ENCODE measurements at regions not wholly inside any gene's neighbourhood (a gene's known extent, or its start where the extent isn't known, plus 50 kb on each side); places are given as distances from the start of the nearest gene placed in this dataset.

DNA sequence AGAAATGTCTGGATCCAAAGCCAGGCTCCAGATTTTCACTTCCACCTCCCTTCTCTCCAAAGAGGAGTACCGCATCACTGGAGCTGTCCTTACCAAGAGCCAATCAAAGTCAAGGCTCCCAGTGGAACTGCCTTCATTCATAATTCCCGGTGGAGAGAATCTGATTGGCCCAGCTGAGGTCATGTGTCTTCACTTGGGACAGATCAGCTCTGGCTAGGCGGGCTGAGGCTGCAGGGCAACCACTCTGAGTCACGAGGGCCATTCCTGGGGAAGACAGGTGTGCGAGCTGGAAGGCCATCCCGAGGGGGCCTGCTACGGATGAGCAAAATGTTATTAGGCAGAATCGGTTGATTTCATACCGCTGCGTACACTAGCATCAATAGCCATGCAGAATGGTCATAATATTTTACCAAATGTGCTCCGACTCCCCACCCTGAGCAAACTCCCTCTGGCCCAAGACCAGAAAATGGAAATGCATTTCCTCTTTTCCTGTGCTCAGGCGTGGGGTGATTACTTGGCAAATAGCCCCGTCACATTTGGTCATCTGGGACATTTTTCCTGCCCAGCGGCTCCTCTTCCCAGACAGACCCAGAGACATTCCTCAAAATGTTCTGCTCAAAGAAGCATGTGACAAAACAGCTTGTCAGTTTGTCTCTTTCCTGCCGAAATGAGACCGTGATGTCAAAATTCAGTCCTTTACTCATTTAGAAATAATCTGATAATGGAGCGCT, 111.1 kb downstream of the AIPL1 start:
- TF ChIP-seq, protein P1, sequence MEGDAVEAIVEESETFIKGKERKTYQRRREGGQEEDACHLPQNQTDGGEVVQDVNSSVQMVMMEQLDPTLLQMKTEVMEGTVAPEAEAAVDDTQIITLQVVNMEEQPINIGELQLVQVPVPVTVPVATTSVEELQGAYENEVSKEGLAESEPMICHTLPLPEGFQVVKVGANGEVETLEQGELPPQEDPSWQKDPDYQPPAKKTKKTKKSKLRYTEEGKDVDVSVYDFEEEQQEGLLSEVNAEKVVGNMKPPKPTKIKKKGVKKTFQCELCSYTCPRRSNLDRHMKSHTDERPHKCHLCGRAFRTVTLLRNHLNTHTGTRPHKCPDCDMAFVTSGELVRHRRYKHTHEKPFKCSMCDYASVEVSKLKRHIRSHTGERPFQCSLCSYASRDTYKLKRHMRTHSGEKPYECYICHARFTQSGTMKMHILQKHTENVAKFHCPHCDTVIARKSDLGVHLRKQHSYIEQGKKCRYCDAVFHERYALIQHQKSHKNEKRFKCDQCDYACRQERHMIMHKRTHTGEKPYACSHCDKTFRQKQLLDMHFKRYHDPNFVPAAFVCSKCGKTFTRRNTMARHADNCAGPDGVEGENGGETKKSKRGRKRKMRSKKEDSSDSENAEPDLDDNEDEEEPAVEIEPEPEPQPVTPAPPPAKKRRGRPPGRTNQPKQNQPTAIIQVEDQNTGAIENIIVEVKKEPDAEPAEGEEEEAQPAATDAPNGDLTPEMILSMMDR (IDR thresholded peaks at IDR 0.05): no peak
- DNase-seq: no peak
- Mint-ChIP-seq H3K4me1 (no peaks in the 10 kb centered on the region), H3K27ac (no peak overlapping the region), H3K4me3 (no peak overlapping the region), H3K36me3 (ENCODE audit: low read depth) (no peaks in the 10 kb centered on the region), H3K27me3 (ENCODE audit: low read depth, poor library complexity) (peaks cover 20% of the 10 kb centered on the region), H3K9me3 (no peaks in the 10 kb centered on the region)

DNA sequence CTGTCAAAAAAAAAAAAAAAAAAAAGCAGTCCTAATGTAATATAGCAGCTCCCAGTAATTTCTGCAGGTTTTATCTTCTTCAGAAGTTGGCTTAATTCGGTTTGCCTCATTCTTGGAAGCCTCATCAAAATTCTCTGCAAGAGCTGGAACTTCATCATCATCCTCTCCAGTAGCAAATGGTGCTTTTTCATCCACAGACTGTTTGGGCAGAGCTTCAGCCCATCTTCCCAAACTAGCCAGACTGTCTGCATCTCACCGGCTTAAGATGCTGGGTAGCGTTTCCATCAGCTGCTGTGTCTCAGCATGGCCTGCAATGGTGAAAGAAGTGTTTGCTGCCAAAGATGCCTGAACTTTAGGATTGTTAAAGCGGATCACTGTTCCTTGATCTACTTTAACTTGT, 112.6 kb downstream of the AIPL1 start:
- no peaks in the 10 kb centered on the region for H3K36me3 Mint-ChIP-seq (ENCODE audit: low read depth)
- TF ChIP-seq, protein P1 (IDR thresholded peaks at IDR 0.05): no peak
- DNase-seq: no peak
- H3K27ac Mint-ChIP-seq: no peak overlapping the region
- H3K9me3 Mint-ChIP-seq: no peaks in the 10 kb centered on the region
- H3K27me3 Mint-ChIP-seq (ENCODE audit: low read depth, poor library complexity): peaks cover 20% of the 10 kb centered on the region
- no peak overlapping the region for H3K4me3 Mint-ChIP-seq
- H3K4me1 Mint-ChIP-seq: no peaks in the 10 kb centered on the region

DNA sequence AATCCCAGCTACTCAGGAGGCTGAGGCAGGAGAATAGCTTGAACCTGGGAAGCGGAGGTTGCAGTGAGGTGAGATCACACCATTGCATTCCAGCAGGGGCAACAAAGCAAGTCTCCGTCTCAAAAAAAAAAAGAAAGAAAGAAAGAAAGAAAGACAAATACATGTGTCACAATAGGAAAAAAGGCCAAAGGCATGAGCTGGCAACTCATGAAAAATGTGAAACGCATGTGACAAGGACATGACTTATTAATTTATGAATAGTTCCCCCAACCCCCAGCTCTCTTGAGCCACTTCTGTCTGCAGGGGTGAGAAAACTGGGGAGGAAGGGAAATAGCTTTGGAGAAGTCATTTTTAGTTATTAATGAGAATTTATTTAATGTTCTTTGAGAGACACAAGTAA, 120.6 kb downstream of the AIPL1 start:
- no peak for DNase-seq
- no peaks in the 10 kb centered on the region for H3K4me1 Mint-ChIP-seq
- peaks cover 4% of the 10 kb centered on the region for H3K9me3 Mint-ChIP-seq
- peaks cover 6% of the 10 kb centered on the region for H3K27me3 Mint-ChIP-seq (ENCODE audit: low read depth, poor library complexity)
- no peak overlapping the region for H3K4me3 Mint-ChIP-seq
- TF ChIP-seq, protein P1 (IDR thresholded peaks at IDR 0.05): no peak
- no peaks in the 10 kb centered on the region for H3K36me3 Mint-ChIP-seq (ENCODE audit: low read depth)
- H3K27ac Mint-ChIP-seq: no peak overlapping the region

DNA sequence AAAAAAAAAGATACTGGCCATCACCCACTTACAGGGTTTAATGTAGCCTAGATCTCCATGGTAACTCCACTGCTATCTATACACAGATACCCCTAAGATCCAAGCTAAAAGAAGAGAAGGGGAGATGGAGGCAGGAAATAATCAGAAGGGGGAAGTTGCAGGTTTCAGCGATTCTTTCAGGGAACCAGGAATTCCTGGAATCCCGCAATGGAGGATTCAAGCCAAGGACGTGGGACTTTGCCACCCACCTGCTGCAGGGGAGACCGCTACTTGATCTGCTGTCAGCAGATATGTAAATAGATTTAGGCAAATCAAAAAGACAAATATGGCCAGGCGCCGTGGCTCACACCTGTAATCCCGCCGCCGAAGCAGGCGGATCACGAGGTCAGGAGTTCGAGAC, 121.1 kb downstream of the AIPL1 start:
- H3K27ac Mint-ChIP-seq: no peak overlapping the region
- H3K27me3 Mint-ChIP-seq (ENCODE audit: low read depth, poor library complexity): peaks cover 6% of the 10 kb centered on the region
- no peak for DNase-seq
- H3K4me1 Mint-ChIP-seq: no peaks in the 10 kb centered on the region
- H3K36me3 Mint-ChIP-seq (ENCODE audit: low read depth): no peaks in the 10 kb centered on the region
- peaks cover 4% of the 10 kb centered on the region for H3K9me3 Mint-ChIP-seq
- TF ChIP-seq, protein P1 (IDR thresholded peaks at IDR 0.05): no peak
- no peak overlapping the region for H3K4me3 Mint-ChIP-seq

DNA sequence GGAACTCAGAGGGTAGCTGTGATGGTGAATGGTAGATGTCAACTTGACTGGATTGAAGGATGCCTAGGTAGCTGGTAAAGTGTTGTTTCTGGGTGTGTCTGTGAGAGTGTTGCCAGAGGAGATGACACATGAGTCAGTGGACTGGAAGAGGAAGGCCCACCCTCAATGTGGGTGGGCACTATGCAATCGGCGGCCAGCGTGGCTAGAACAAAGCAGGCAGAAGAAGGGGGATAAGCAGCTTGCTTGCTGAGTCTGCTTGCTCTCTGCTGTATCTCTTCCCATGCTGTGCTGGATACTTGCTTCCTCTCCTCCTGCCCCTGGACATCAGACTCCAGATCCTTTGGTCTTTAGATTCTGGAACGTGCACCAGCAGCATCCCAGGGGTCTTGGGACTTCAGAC, 128.1 kb downstream of the AIPL1 start:
- no peak for DNase-seq
- TF ChIP-seq, protein P1 (IDR thresholded peaks at IDR 0.05): no peak
- no peaks in the 10 kb centered on the region for H3K36me3 Mint-ChIP-seq (ENCODE audit: low read depth)
- H3K27me3 Mint-ChIP-seq (ENCODE audit: low read depth, poor library complexity): peaks cover 27% of the 10 kb centered on the region
- H3K4me3 Mint-ChIP-seq: no peak overlapping the region
- no peak overlapping the region for H3K27ac Mint-ChIP-seq
- H3K9me3 Mint-ChIP-seq: no peaks in the 10 kb centered on the region
- no peaks in the 10 kb centered on the region for H3K4me1 Mint-ChIP-seq

All from nephron progenitor cell (in vitro differentiated cells).